ENCODE measurements at regions not wholly inside any gene's neighbourhood (a gene's known extent, or its start where the extent isn't known, plus 50 kb on each side); places are given as distances from the start of the nearest gene placed in this dataset.
"Not testable (repeated sequence)": the region's sequence is repeated elsewhere in the genome, so short reads cannot be mapped to it uniquely, and the experiment has no call there.

DNA sequence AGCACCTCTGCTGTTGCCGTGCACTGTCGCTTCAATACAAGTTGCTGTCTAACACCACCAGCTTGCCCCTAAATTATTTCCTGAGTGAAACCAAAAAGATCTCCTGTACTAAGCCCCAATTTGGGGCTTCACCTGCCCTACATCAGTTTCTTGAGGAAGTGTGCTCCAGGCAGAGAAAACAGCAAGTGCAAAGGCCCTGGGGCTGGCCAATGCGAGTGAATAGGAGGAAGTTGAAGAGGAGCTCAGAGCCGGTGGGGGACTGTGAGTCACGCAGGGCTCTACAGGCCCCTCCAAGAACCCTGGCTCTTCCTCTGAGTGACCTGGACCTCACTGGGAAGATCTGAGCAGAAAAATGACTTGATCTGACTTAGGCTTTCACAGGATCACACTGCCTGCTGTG, 117.2 kb downstream of the IPO8 start:
- H3K4me1 ChIP-seq (ENCODE audit: control insufficient read depth in 3 of 3, insufficient read depth in 3 of 3, low read length in 3 of 3), result no peaks in the 10 kb centered on the region
- no peak overlapping the region for H3K4me3 ChIP-seq (ENCODE audit: low read length in 3 of 3)
- no peak overlapping the region for H3K9ac ChIP-seq (ENCODE audit: low read depth in 1 of 3, low read length in 3 of 3)

DNA sequence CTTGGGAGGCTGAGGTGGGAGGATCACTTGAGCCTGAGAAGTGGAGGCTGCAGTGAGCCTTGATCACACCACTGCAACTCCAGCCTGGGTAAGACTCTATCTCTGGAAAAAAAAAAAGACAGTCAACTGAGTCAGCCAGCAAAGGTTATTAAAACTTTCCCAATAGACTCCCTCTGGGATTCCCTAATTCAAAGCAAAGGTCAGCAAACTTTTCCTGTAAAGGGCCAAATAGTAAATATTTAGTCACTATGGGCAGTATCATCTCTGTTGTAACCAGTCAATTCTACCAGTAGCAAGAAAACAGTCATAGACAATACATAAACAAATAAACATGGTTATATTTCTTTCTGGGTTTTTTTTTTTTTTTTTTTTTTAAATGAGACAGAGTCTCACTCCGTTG, 122.5 kb downstream of the IPO8 start:
- Histone ChIP-seq H3K4me1 (ENCODE audit: control insufficient read depth in 3 of 3, insufficient read depth in 3 of 3, low read length in 3 of 3) (no peaks in the 10 kb centered on the region), H3K36me3 (ENCODE audit: control insufficient read depth in 3 of 3, insufficient read depth in 3 of 3, low read length in 3 of 3) (no peaks in the 10 kb centered on the region), H3K27ac (ENCODE audit: low read depth, low read length) (no peak overlapping the region), H3K9me3 (ENCODE audit: control insufficient read depth in 3 of 3, low read length in 3 of 3) (no peaks in the 10 kb centered on the region), H3K9ac (ENCODE audit: low read depth in 1 of 3, low read length in 3 of 3) (no peak overlapping the region), H3K4me3 (ENCODE audit: low read length in 3 of 3) (no peak overlapping the region), H3K27me3 (ENCODE audit: control insufficient read depth in 3 of 3, insufficient read depth in 3 of 3, low read length in 3 of 3) (no peaks in the 10 kb centered on the region)

More for the DNA sequence above, 117.2 kb downstream of the IPO8 start:
- Histone ChIP-seq H3K9me3 (ENCODE audit: control insufficient read depth in 3 of 3, low read length in 3 of 3) (no peaks in the 10 kb centered on the region), H3K36me3 (ENCODE audit: control insufficient read depth in 3 of 3, insufficient read depth in 3 of 3, low read length in 3 of 3) (no peaks in the 10 kb centered on the region), H3K27me3 (ENCODE audit: control insufficient read depth in 3 of 3, insufficient read depth in 3 of 3, low read length in 3 of 3) (no peaks in the 10 kb centered on the region), H3K27ac (ENCODE audit: low read depth, low read length) (no peak overlapping the region)

DNA sequence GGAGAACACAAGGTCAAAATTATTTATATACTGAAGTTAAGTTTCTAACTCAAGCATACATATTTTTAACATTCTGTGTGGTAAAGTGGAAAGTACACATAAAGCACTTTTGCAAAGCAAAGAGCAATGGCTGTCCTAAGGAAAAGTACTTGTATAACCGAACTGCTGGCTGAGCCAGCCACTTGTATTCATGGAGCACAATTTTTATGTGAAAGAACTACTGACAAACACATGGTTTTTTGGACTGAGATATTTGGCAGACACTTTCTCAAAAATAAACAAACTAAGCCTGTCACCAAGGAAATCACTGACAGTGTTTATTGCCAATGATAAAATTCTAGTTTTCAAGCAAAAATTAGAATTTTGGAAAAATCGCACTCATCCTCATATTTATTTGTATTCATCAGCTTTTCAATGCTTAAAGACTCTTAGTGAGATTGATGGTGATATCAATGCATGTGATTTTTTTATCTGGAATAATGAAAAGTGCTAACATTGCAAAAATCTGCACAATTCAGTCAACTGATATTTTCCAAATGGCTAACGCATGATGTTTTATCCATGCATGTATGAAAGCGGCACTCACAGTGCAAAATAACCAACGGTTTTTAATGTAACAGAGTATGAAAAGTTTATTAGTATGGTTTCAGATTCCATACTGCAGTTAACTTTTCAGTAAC, 125.3 kb downstream of the IPO8 start:
- no peaks in the 10 kb centered on the region for H3K9me3 ChIP-seq (ENCODE audit: control insufficient read depth in 3 of 3, low read length in 3 of 3)
- no peak overlapping the region for H3K27ac ChIP-seq (ENCODE audit: low read depth, low read length)
- no peak overlapping the region for H3K9ac ChIP-seq (ENCODE audit: low read depth in 1 of 3, low read length in 3 of 3)
- H3K4me3 ChIP-seq (ENCODE audit: low read length in 3 of 3), result no peak overlapping the region
- no peaks in the 10 kb centered on the region for H3K27me3 ChIP-seq (ENCODE audit: control insufficient read depth in 3 of 3, insufficient read depth in 3 of 3, low read length in 3 of 3)
- H3K36me3 ChIP-seq (ENCODE audit: control insufficient read depth in 3 of 3, insufficient read depth in 3 of 3, low read length in 3 of 3), result no peaks in the 10 kb centered on the region
- H3K4me1 ChIP-seq (ENCODE audit: control insufficient read depth in 3 of 3, insufficient read depth in 3 of 3, low read length in 3 of 3), result no peaks in the 10 kb centered on the region

DNA sequence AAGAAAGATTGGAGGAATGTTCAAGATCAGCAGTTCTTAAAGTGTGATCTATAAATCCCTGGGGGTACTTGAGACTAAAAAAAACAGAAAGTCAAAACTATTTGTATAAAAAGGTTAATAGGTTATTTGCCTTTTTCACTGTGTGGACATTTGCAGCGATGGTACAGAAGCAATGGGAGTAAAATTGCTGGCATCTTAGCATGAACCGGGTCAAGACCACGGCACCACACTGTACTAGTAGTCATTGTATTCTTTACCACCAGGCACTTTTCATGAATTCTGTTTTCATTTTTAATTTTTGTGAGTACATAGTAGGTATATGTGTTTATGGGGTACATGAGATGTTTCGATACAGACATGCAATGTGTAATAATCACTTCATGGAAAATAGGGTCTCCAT, 126.2 kb downstream of the IPO8 start:
- Histone ChIP-seq H3K4me1 (ENCODE audit: control insufficient read depth in 3 of 3, insufficient read depth in 3 of 3, low read length in 3 of 3) (no peaks in the 10 kb centered on the region), H3K27me3 (ENCODE audit: control insufficient read depth in 3 of 3, insufficient read depth in 3 of 3, low read length in 3 of 3) (no peaks in the 10 kb centered on the region), H3K9ac (ENCODE audit: low read depth in 1 of 3, low read length in 3 of 3) (no peak overlapping the region), H3K9me3 (ENCODE audit: control insufficient read depth in 3 of 3, low read length in 3 of 3) (no peaks in the 10 kb centered on the region), H3K27ac (ENCODE audit: low read depth, low read length) (no peak overlapping the region), H3K4me3 (ENCODE audit: low read length in 3 of 3) (no peak overlapping the region), H3K36me3 (ENCODE audit: control insufficient read depth in 3 of 3, insufficient read depth in 3 of 3, low read length in 3 of 3) (no peaks in the 10 kb centered on the region)

DNA sequence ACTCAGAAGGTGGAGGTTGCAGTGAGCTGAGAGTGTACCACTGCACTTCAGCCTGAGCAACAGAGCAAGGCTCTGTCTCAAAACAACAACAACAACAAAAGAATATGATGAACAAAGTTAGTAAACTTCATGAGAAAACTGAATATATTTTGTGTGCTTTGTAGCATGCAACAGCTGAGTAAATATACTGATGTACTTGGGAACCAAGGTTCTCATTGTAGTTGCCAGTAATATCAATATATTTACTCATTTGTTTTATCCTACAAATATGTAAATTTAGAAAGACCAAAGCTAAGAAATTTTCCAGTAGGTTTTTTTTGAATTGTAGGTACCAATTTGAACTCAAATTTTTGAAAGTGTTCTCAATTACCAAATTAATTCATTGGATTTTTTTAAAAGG, 127.2 kb downstream of the IPO8 start:
- Histone ChIP-seq H3K36me3 (ENCODE audit: control insufficient read depth in 3 of 3, insufficient read depth in 3 of 3, low read length in 3 of 3) (no peaks in the 10 kb centered on the region), H3K9ac (ENCODE audit: low read depth in 1 of 3, low read length in 3 of 3) (no peak overlapping the region), H3K4me1 (ENCODE audit: control insufficient read depth in 3 of 3, insufficient read depth in 3 of 3, low read length in 3 of 3) (no peaks in the 10 kb centered on the region), H3K4me3 (ENCODE audit: low read length in 3 of 3) (no peak overlapping the region), H3K27ac (ENCODE audit: low read depth, low read length) (no peak overlapping the region), H3K27me3 (ENCODE audit: control insufficient read depth in 3 of 3, insufficient read depth in 3 of 3, low read length in 3 of 3) (no peaks in the 10 kb centered on the region), H3K9me3 (ENCODE audit: control insufficient read depth in 3 of 3, low read length in 3 of 3) (no peaks in the 10 kb centered on the region)

DNA sequence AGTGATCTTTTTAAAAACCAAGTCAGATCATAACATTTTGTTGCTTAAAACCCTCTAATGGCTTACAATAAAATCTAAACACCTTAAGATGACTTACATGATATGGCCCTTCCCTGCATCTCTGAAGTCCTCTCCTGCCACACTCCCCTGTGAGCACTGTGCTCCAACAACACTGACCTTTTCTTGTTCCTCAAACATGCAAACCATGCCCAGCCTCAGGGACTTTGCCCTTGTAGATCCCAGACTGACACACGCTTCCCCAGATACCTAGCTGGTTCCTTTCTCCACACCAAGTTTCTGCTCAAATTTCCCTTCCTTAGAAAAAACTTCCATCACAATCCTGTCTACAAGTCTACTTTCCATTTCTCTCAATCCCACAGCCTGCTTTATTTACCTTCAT, 128.6 kb downstream of the IPO8 start:
- Histone ChIP-seq H3K27me3 (ENCODE audit: control insufficient read depth in 3 of 3, insufficient read depth in 3 of 3, low read length in 3 of 3) (no peaks in the 10 kb centered on the region), H3K4me1 (ENCODE audit: control insufficient read depth in 3 of 3, insufficient read depth in 3 of 3, low read length in 3 of 3) (no peaks in the 10 kb centered on the region), H3K9ac (ENCODE audit: low read depth in 1 of 3, low read length in 3 of 3) (no peak overlapping the region), H3K27ac (ENCODE audit: low read depth, low read length) (no peak overlapping the region), H3K9me3 (ENCODE audit: control insufficient read depth in 3 of 3, low read length in 3 of 3) (no peaks in the 10 kb centered on the region), H3K4me3 (ENCODE audit: low read length in 3 of 3) (no peak overlapping the region), H3K36me3 (ENCODE audit: control insufficient read depth in 3 of 3, insufficient read depth in 3 of 3, low read length in 3 of 3) (no peaks in the 10 kb centered on the region)

DNA sequence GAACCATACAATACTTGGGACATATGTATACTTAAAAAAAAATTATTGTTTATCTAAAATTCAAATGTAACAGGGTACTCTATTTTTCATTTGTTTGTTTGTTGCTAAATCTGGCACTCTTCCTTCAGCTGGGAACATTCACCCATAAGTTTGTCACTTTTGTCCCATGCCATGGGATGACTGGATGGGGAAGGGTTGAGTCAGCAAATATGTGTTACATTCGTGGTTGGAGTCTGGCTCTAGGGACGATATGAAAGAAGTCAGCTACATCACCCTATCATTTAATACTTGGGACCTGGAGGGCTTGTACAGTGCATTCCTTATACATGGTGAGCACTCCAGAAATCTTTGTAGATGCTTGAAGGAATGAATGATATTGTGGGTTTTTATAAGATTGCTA, 131.3 kb downstream of the IPO8 start:
- H3K36me3 ChIP-seq (ENCODE audit: control insufficient read depth in 3 of 3, insufficient read depth in 3 of 3, low read length in 3 of 3), result no peaks in the 10 kb centered on the region
- no peak overlapping the region for H3K27ac ChIP-seq (ENCODE audit: low read depth, low read length)
- no peak overlapping the region for H3K9ac ChIP-seq (ENCODE audit: low read depth in 1 of 3, low read length in 3 of 3)
- H3K27me3 ChIP-seq (ENCODE audit: control insufficient read depth in 3 of 3, insufficient read depth in 3 of 3, low read length in 3 of 3), result no peaks in the 10 kb centered on the region
- H3K9me3 ChIP-seq (ENCODE audit: control insufficient read depth in 3 of 3, low read length in 3 of 3), result no peaks in the 10 kb centered on the region
- H3K4me3 ChIP-seq (ENCODE audit: low read length in 3 of 3), result no peak overlapping the region
- H3K4me1 ChIP-seq (ENCODE audit: control insufficient read depth in 3 of 3, insufficient read depth in 3 of 3, low read length in 3 of 3), result no peaks in the 10 kb centered on the region

DNA sequence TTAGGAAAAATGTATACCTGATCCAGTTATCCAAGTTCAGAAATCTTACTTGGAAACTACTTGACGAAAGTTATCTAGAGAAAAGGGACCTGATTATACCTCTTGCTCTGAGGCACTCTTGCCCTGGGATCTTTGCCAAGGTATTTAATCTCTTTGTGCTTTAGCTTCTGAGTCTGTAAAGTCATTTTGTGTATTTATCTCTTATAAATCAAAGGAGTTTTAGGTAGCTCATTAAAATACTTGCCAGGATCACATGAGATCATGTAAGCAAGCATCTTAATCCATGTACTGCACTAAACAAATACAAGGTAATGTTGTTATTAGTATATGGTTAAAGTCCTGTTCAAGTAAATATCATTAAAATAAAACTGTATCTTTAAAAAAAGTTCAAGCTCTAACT, 147.5 kb downstream of the IPO8 start:
- no peaks in the 10 kb centered on the region for H3K27me3 ChIP-seq (ENCODE audit: control insufficient read depth in 3 of 3, insufficient read depth in 3 of 3, low read length in 3 of 3)
- no peaks in the 10 kb centered on the region for H3K36me3 ChIP-seq (ENCODE audit: control insufficient read depth in 3 of 3, insufficient read depth in 3 of 3, low read length in 3 of 3)
- H3K9ac ChIP-seq (ENCODE audit: low read depth in 1 of 3, low read length in 3 of 3), result no peak overlapping the region
- H3K4me3 ChIP-seq (ENCODE audit: low read length in 3 of 3), result no peak overlapping the region
- H3K9me3 ChIP-seq (ENCODE audit: control insufficient read depth in 3 of 3, low read length in 3 of 3), result no peaks in the 10 kb centered on the region
- no peaks in the 10 kb centered on the region for H3K4me1 ChIP-seq (ENCODE audit: control insufficient read depth in 3 of 3, insufficient read depth in 3 of 3, low read length in 3 of 3)
- H3K27ac ChIP-seq (ENCODE audit: low read depth, low read length), result no peak overlapping the region

DNA sequence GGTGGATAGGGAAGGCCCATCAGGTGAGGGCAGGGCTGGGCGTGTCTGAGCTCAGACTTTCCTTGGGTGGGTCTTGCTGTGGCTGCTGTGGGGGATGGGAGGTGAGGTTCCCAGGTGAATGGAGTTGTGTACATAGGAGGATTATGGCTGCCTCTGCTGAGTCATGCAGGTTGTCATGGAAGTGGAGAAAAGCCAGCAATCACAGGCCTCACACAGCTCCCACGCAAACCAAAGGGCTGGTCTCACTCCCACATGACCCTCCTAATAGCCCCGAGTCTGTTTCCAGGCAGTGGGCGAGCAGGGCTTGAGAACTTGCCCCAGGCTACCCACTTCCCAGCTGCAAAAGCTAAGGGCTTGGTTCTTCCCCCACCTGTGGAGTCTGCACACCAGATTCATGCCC, 149.5 kb downstream of the IPO8 start:
- no peak overlapping the region for H3K4me3 ChIP-seq (ENCODE audit: low read length in 3 of 3)
- H3K27ac ChIP-seq (ENCODE audit: low read depth, low read length), result no peak overlapping the region
- H3K4me1 ChIP-seq (ENCODE audit: control insufficient read depth in 3 of 3, insufficient read depth in 3 of 3, low read length in 3 of 3), result no peaks in the 10 kb centered on the region
- no peaks in the 10 kb centered on the region for H3K27me3 ChIP-seq (ENCODE audit: control insufficient read depth in 3 of 3, insufficient read depth in 3 of 3, low read length in 3 of 3)
- no peak overlapping the region for H3K9ac ChIP-seq (ENCODE audit: low read depth in 1 of 3, low read length in 3 of 3)
- H3K9me3 ChIP-seq (ENCODE audit: control insufficient read depth in 3 of 3, low read length in 3 of 3), result no peaks in the 10 kb centered on the region
- no peaks in the 10 kb centered on the region for H3K36me3 ChIP-seq (ENCODE audit: control insufficient read depth in 3 of 3, insufficient read depth in 3 of 3, low read length in 3 of 3)

DNA sequence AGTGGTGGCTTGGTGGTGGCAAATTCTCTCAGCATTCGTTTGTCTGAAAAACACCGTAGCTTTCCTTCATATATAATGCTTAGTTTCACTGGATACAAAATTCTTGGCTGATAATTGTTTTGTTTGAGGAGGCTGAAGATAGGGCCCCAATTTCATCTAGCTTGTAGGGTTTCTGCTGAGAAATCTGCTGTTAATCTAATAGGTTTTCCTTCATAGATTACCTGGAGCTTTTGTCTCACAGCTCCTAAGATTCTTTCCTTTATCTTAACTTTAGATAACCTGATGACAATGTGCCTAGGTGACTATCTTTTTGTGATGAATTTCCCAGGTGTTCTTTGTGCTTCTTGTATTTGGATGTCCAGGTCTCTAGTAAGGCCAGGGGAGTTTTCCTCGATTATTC, 151.0 kb downstream of the IPO8 start:
- H3K27ac ChIP-seq (ENCODE audit: low read depth, low read length); H3K36me3 ChIP-seq (ENCODE audit: control insufficient read depth in 3 of 3, insufficient read depth in 3 of 3, low read length in 3 of 3); H3K4me3 ChIP-seq (ENCODE audit: low read length in 3 of 3); H3K9me3 ChIP-seq (ENCODE audit: control insufficient read depth in 3 of 3, low read length in 3 of 3); H3K9ac ChIP-seq (ENCODE audit: low read depth in 1 of 3, low read length in 3 of 3); H3K27me3 ChIP-seq (ENCODE audit: control insufficient read depth in 3 of 3, insufficient read depth in 3 of 3, low read length in 3 of 3); H3K4me1 ChIP-seq (ENCODE audit: control insufficient read depth in 3 of 3, insufficient read depth in 3 of 3, low read length in 3 of 3): not testable (repeated sequence)

DNA sequence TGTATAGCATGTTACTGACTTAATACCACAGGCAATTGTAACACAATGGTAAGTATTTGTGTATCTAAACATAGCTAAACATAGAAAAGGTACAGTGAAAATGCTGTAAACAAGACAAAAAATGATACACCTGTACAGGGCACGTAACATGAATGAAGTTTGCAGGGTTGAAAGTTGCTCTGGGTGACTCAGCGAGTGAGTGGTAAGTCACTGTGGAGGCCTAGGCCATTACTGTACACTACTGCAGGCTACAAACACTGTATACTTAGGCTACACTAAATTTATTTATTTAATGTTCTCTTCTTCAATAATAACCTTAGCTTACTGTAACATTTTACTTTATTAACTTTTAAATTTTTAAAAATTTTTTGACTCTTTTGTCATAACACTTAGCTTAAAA, 158.4 kb downstream of the IPO8 start:
- H3K36me3 ChIP-seq (ENCODE audit: control insufficient read depth in 3 of 3, insufficient read depth in 3 of 3, low read length in 3 of 3), result no peaks in the 10 kb centered on the region
- H3K27ac ChIP-seq (ENCODE audit: low read depth, low read length), result no peak overlapping the region
- H3K9me3 ChIP-seq (ENCODE audit: control insufficient read depth in 3 of 3, low read length in 3 of 3), result no peaks in the 10 kb centered on the region
- H3K4me3 ChIP-seq (ENCODE audit: low read length in 3 of 3), result no peak overlapping the region
- H3K27me3 ChIP-seq (ENCODE audit: control insufficient read depth in 3 of 3, insufficient read depth in 3 of 3, low read length in 3 of 3), result no peaks in the 10 kb centered on the region
- no peaks in the 10 kb centered on the region for H3K4me1 ChIP-seq (ENCODE audit: control insufficient read depth in 3 of 3, insufficient read depth in 3 of 3, low read length in 3 of 3)
- no peak overlapping the region for H3K9ac ChIP-seq (ENCODE audit: low read depth in 1 of 3, low read length in 3 of 3)

Measured in skeletal muscle tissue (tissue), 3 donors.